PC-9 (cell line): ENCODE measurements at regions not wholly inside any gene's neighbourhood (a gene's known extent, or its start where the extent isn't known, plus 50 kb on each side); places are given as distances from the start of the nearest gene placed in this dataset.

Experiments
- CTCF ChIP-seq: fragments of 200-600 bp; sonication (generic); conservative IDR thresholded peaks from 2 replicates; pipeline ENCODE4 v1.6.1; 2017; ENCODE audit warnings: mixed run types, antibody characterized with exemption, mild to moderate bottlenecking, moderate library complexity
- EZH2 ChIP-seq: fragments of 200-600 bp; sonication (generic); IDR thresholded peaks from 2 replicates; pipeline ENCODE4 v1.8.0; 2017; ENCODE audit warnings: antibody characterized with exemption, low read depth

DNA sequence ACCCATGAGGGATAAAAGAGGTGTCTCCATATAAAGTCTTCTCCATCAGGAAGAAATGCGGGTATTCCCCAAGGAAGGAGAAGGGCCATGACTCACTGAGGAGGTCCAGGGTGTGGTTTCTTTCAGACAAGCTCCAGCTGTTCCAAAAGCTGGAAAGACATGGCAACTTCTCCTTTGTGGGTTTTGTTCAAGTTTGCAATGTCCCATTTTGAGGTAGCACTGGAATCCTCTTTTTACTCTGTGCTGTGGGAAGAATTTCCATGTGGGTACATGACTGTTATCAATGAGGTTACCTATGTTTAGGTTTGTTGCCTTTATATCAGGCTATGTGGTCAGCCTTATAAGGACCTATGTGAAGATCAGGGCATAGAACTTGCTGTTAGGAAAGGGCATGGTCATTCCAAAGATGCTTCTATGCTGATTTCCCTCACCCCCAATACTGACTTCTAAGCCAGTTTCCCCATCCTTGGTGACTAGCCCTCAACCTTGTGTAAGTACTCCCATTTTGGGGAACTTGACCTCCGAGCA lies 697.5 kb downstream of the INHBA start:
- TF ChIP-seq EZH2 (no peak), CTCF (no peak)
